B cell (primary cell): ENCODE measurements at regions not wholly inside any gene's neighbourhood (a gene's known extent, or its start where the extent isn't known, plus 50 kb on each side); places are given as distances from the start of the nearest gene placed in this dataset.

Experiments used
- ATAC-seq: fragments of 200-7000 bp; cut with Tn5 transposase; one replicate; pipeline ENCODE4 v1.10.0; 2021; ENCODE audit warnings: low read depth, mild to moderate bottlenecking, moderate number of reproducible peaks, moderate library complexity
- CTCF ChIA-PET: fragments of 350-600 bp; sonication (Branson Sonifier 250); formaldehyde crosslinking; loops from one replicate; lab custom pipeline; 2021; ENCODE audit warnings: antibody characterized with exemption, inconsistent platforms; lab: Charles Lee
- POLR2A ChIA-PET: fragments of 350-600 bp; sonication (Branson Sonifier 250); formaldehyde crosslinking; loops from one replicate; lab custom pipeline; 2021; ENCODE audit warnings: antibody characterized with exemption; lab: Charles Lee
- DNase-seq: peaks from one replicate; pipeline ENCODE4 v3.0.0; 2013
- H2AFZ ChIP-seq: 2 replicates; pipeline ENCODE4 v1.6.1; 2012; ENCODE audit warnings: mild to moderate bottlenecking, low read depth, low read length; ENCODE audit not compliant: insufficient read depth, poor library complexity, severe bottlenecking
- H3K27ac ChIP-seq, 2 donors: 1 replicate in 1 of 2; 2 replicates in 1 of 2; pipeline ENCODE4 v1.5.1; 2012 to 2013; ENCODE audit warnings: low read length in 2 of 2, mild to moderate bottlenecking in 2 of 2, moderate library complexity in 1 of 2
- H3K27me3 ChIP-seq, 4 experiments: fragments of 200-600 bp in 1 of 4; sonication (generic) in 1 of 4; replicated peaks in 1 of 4; 1 replicate in 2 of 4; 2 replicates in 2 of 4; pipeline versions ENCODE4 v1.6.1 to v1.7.0; 2013 to 2016; ENCODE audit warnings: low read length in 3 of 4, mild to moderate bottlenecking in 2 of 4, mixed read lengths in 1 of 4, moderate library complexity in 1 of 4; ENCODE audit not compliant: insufficient read depth in 4 of 4, control insufficient read depth in 3 of 4; ENCODE audit errors: control extremely low read depth in 1 of 4
- H3K36me3 ChIP-seq, 2 experiments: replicated peaks in 1 of 2; 1 replicate in 1 of 2; 2 replicates in 1 of 2; pipeline versions ENCODE4 v1.6.1 to v1.7.1; 2013; ENCODE audit warnings: low read length in 1 of 2; ENCODE audit not compliant: insufficient read depth in 2 of 2, control insufficient read depth in 1 of 2; ENCODE audit errors: control extremely low read depth in 1 of 2, extremely low read depth in 1 of 2
- H3K4me1 ChIP-seq, 2 donors: fragments of 200-600 bp in 1 of 2; sonication (generic) in 1 of 2; 1 replicate in 1 of 2; 2 replicates in 1 of 2; pipeline versions ENCODE4 v1.5.1 to v1.6.1; 2013 to 2017; ENCODE audit warnings: low read length in 2 of 2; ENCODE audit not compliant: control insufficient read depth in 2 of 2, insufficient read depth in 2 of 2
- H3K4me2 ChIP-seq: replicated peaks from 2 replicates; pipeline ENCODE3; 2012; ENCODE audit warnings: mild to moderate bottlenecking, low read depth, low read length; ENCODE audit not compliant: poor library complexity, severe bottlenecking
- H3K4me3 ChIP-seq, 5 experiments: fragments of 200-600 bp in 1 of 5; sonication (generic) in 1 of 5; 1 replicate in 3 of 5; 2 replicates in 2 of 5; pipeline versions ENCODE4 v1.5.1 to v1.7.0; 2011 to 2016; ENCODE audit warnings: low read length in 4 of 5, mild to moderate bottlenecking in 4 of 5, low read depth in 2 of 5, control low read depth in 1 of 5, moderate library complexity in 1 of 5; ENCODE audit not compliant: insufficient read depth in 1 of 5; ENCODE audit errors: control extremely low read depth in 1 of 5, extremely low read depth in 1 of 5
- H3K79me2 ChIP-seq: fragments of 200-600 bp; sonication (generic); one replicate; pipeline ENCODE4 v1.6.0; 2016; ENCODE audit warnings: low read length; ENCODE audit not compliant: control insufficient read depth, insufficient read depth
- H3K9ac ChIP-seq: fragments of 200-600 bp; sonication (generic); 2 replicates; pipeline ENCODE4 v1.6.1; 2017; ENCODE audit warnings: mild to moderate bottlenecking, low read length, moderate library complexity
- H3K9me3 ChIP-seq, 3 donors: one replicate each; pipeline versions ENCODE4 v1.6.1 to v1.7.1; 2013; ENCODE audit warnings: low read length in 2 of 3; ENCODE audit not compliant: control insufficient read depth in 2 of 3, insufficient read depth in 1 of 3; ENCODE audit errors: control extremely low read depth in 1 of 3
- H4K20me1 ChIP-seq: 2 replicates; pipeline ENCODE4 v1.6.0; 2012; ENCODE audit warnings: mild to moderate bottlenecking, low read length; ENCODE audit not compliant: insufficient read depth, control insufficient read depth, poor library complexity, severe bottlenecking
- H3K27ac Mint-ChIP-seq: one replicate; pipeline ENCODE4 v1.8.0; 2021; ENCODE audit warnings: mixed read lengths
- H3K27me3 Mint-ChIP-seq: one replicate; pipeline ENCODE4 v1.8.0; 2021; ENCODE audit warnings: mixed read lengths
- H3K4me1 Mint-ChIP-seq: one replicate; pipeline ENCODE4 v1.8.0; 2021; ENCODE audit warnings: mixed read lengths
- H3K4me3 Mint-ChIP-seq: one replicate; pipeline ENCODE4 v1.8.0; 2021; ENCODE audit warnings: mixed read lengths
- H3K9me3 Mint-ChIP-seq: one replicate; pipeline ENCODE4 v1.8.0; 2022; ENCODE audit warnings: mixed read lengths; ENCODE audit not compliant: insufficient read depth
- CTCF ChIP-seq: fragments of 200-600 bp; IDR thresholded peaks from one replicate; pipeline ENCODE4 v1.8.0; 2022; ENCODE audit warnings: antibody characterized with exemption, mild to moderate bottlenecking
- EZH2 ChIP-seq: IDR thresholded peaks from 2 replicates; pipeline ENCODE4 v1.6.1; 2012; ENCODE audit warnings: borderline replicate concordance, low read depth, mild to moderate bottlenecking, moderate library complexity, low read length; ENCODE audit not compliant: insufficient read depth, poor library complexity, severe bottlenecking
- whole genome bisulfite sequencing: methylation state at CpG from one replicate; pipeline ENCODE4 v1.1.5; 2013; ENCODE audit warnings: missing lambda C conversion rate; ENCODE audit not compliant: insufficient coverage; 5-methylcytosine and 5-hydroxymethylcytosine counted together
- intact Hi-C: fragments of 100-400 bp; cut with micrococcal nuclease; formaldehyde crosslinking; loops from one replicate; pipeline ENCODE4 v1.10.0; 2022

GRCh38 chr12:115338566-115339294 is 654.8 kb upstream of the TBX3 start:
- peaks cover 0 to 11% (median 0%) of the 10 kb centered on the region in 3 donors for H3K9me3 ChIP-seq
- CTCF ChIA-PET: no interaction called here
- WGBS: 77% methylated on average over 5 of the region's 9 CpGs
- no peaks in the 10 kb centered on the region for H3K79me2 ChIP-seq
- no peak overlapping the region for H3K9ac ChIP-seq
- POLR2A ChIA-PET: no interaction called here
- H3K27me3 ChIP-seq: no peaks in the 10 kb centered on the region
- H3K9me3 Mint-ChIP-seq: peaks cover 7% of the 10 kb centered on the region
- H3K27me3 Mint-ChIP-seq: no peaks in the 10 kb centered on the region
- H3K27ac ChIP-seq: no peak overlapping the region
- intact Hi-C loops: no loop called here
- no peaks in the 10 kb centered on the region for H3K4me1 ChIP-seq
- H3K27ac Mint-ChIP-seq: no peak overlapping the region
- no peak overlapping the region for H3K4me3 ChIP-seq
- no peaks in the 10 kb centered on the region for H3K36me3 ChIP-seq
- no peak overlapping the region for H3K4me2 ChIP-seq
- DNase-seq: no peak
- H4K20me1 ChIP-seq: no peaks in the 10 kb centered on the region
- H2AFZ ChIP-seq: no peak overlapping the region
- no peak for TF ChIP-seq CTCF
- no peak for TF ChIP-seq EZH2
- no peaks in the 10 kb centered on the region for H3K4me1 Mint-ChIP-seq
- no peak overlapping the region for H3K4me3 Mint-ChIP-seq
- ATAC-seq: no peak

GRCh38 chr12:115337693-115338543 is 653.9 kb upstream of the TBX3 start:
- Histone ChIP-seq H4K20me1 (no peaks in the 10 kb centered on the region), H3K79me2 (no peaks in the 10 kb centered on the region), H2AFZ (no peak overlapping the region), H3K36me3 (no peaks in the 10 kb centered on the region), H3K9ac (no peak overlapping the region), H3K4me1 (no peaks in the 10 kb centered on the region), H3K27me3 (no peaks in the 10 kb centered on the region), H3K4me2 (no peak overlapping the region), H3K27ac (no peak overlapping the region), H3K9me3 (peaks cover 0 to 8% (median 0%) of the 10 kb centered on the region in 3 donors), H3K4me3 (no peak overlapping the region)
- H3K4me1 Mint-ChIP-seq: no peaks in the 10 kb centered on the region
- POLR2A ChIA-PET: no interaction called here
- TF ChIP-seq EZH2: no peak
- TF ChIP-seq CTCF: no peak
- H3K27me3 Mint-ChIP-seq: no peaks in the 10 kb centered on the region
- peaks cover 7% of the 10 kb centered on the region for H3K9me3 Mint-ChIP-seq
- no peak overlapping the region for H3K27ac Mint-ChIP-seq
- intact Hi-C loops: no loop called here
- 82% methylated on average over 10 of the region's 12 CpGs for WGBS
- CTCF ChIA-PET: no interaction called here
- ATAC-seq: no peak
- no peak overlapping the region for H3K4me3 Mint-ChIP-seq
- DNase-seq: no peak
